SK-N-MC (cell line): ENCODE measurements at regions not wholly inside any gene's neighbourhood (a gene's known extent, or its start where the extent isn't known, plus 50 kb on each side); places are given as distances from the start of the nearest gene placed in this dataset.

ENCODE experiments used
- EZH2 ChIP-seq: fragments of 200-600 bp; sonication (generic); IDR thresholded peaks from one replicate; pipeline ENCODE4 v1.6.1; 2017; ENCODE audit warnings: antibody characterized with exemption
- FOXP2 ChIP-seq: optimal IDR thresholded peaks from 2 replicates; pipeline ENCODE3; 2011; ENCODE audit warnings: mild to moderate bottlenecking, moderate library complexity; ENCODE audit not compliant: insufficient read depth; ENCODE audit errors: extremely low read length, control extremely low read depth
- POLR2AphosphoS5 ChIP-seq: IDR thresholded peaks from 2 replicates; pipeline ENCODE4 v1.6.1; 2012; ENCODE audit warnings: mild to moderate bottlenecking, low read depth, low read length, borderline replicate concordance

DNA sequence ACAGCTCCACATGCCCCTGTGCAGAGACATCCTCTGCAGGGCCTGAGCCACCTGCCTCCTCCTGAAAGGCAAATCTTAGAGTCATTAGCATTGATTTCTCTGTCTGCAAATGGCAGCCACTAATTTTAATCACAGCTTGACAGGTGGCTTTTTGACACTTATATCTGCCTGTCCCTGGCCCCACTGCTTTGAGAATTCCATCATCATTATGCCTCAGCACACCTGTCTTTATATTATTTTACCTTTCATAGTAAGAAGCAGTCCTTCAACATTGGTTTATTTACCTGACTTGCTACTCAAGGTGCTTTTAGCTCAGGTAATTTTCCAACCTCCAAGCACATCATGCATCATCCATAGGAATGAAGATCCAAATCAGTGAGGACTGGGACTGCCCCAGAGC, 451.3 kb downstream of the MTRR start:
- no peak for TF ChIP-seq POLR2AphosphoS5
- TF ChIP-seq EZH2: no peak
- TF ChIP-seq FOXP2: no peak
